Stimulated activated CD4-positive, alpha-beta T cell treated with anti-CD3 and anti-CD28 coated beads, Interleukin-4, amount 100 ng/mL, for 1 hour (primary cell): ENCODE measurements at regions not wholly inside any gene's neighbourhood (a gene's known extent, or its start where the extent isn't known, plus 50 kb on each side); places are given as distances from the start of the nearest gene placed in this dataset.
"Not testable (repeated sequence)": the region's sequence is repeated elsewhere in the genome, so short reads cannot be mapped to it uniquely, and the experiment has no call there.

Source experiments
- DNase-seq: peaks from one replicate; pipeline ENCODE4 v3.0.0-alpha.2; 2020

- DNase-seq, result no peak
These were observed 290.0 kb downstream of the KCTD12 start for GRCh38 chr13:76596216-76596615.

GRCh38 chr13:76594435-76594834, 291.8 kb downstream of the KCTD12 start:
- no peak for DNase-seq

- DNase-seq, result no peak
These were observed 299.4 kb downstream of the KCTD12 start for GRCh38 chr13:76586842-76587241.

- no peak for DNase-seq
These were observed 306.5 kb downstream of the KCTD12 start for GRCh38 chr13:76579701-76580100.

- DNase-seq, result not testable (repeated sequence)
These were observed 310.6 kb downstream of the KCTD12 start for GRCh38 chr13:76575634-76576033.

- DNase-seq, result no peak
These were observed 315.7 kb downstream of the KCTD12 start for GRCh38 chr13:76570510-76570971.

GRCh38 chr13:76556627-76557026, 329.6 kb downstream of the KCTD12 start:
- DNase-seq, result no peak

- no peak for DNase-seq
These were observed 333.4 kb downstream of the KCTD12 start for GRCh38 chr13:76552807-76553206.

- DNase-seq, result no peak
These were observed 334.0 kb downstream of the KCTD12 start for GRCh38 chr13:76552041-76552772.

- DNase-seq, result no peak
These were observed 344.0 kb downstream of the KCTD12 start for GRCh38 chr13:76542176-76542575.

GRCh38 chr13:76538004-76538403, 348.2 kb downstream of the KCTD12 start:
- no peak for DNase-seq

- no peak for DNase-seq
These were observed 353.0 kb downstream of the KCTD12 start for GRCh38 chr13:76533251-76533650.

- no peak for DNase-seq
These were observed 359.2 kb downstream of the KCTD12 start for GRCh38 chr13:76527041-76527440.

GRCh38 chr13:76523740-76524340, 362.4 kb downstream of the KCTD12 start:
- no peak for DNase-seq

GRCh38 chr13:76522083-76522755, 364.0 kb downstream of the KCTD12 start:
- DNase-seq, result no peak

GRCh38 chr13:76519685-76520084, 366.5 kb downstream of the KCTD12 start:
- no peak for DNase-seq

- DNase-seq, result no peak
These were observed 369.6 kb downstream of the KCTD12 start for GRCh38 chr13:76516586-76516985.

GRCh38 chr13:76516013-76516412, 370.2 kb downstream of the KCTD12 start:
- no peak for DNase-seq

- DNase-seq, result no peak
These were observed 373.5 kb downstream of the KCTD12 start for GRCh38 chr13:76512721-76513145.

GRCh38 chr13:76505437-76505836, 380.8 kb downstream of the KCTD12 start:
- no peak for DNase-seq

- DNase-seq, result no peak
These were observed 382.4 kb downstream of the KCTD12 start for GRCh38 chr13:76503766-76504165.

GRCh38 chr13:76503291-76503690, 382.9 kb downstream of the KCTD12 start:
- no peak for DNase-seq

- no peak for DNase-seq
These were observed 385.3 kb downstream of the KCTD12 start for GRCh38 chr13:76500894-76501293.

GRCh38 chr13:76499891-76500290, 386.3 kb downstream of the KCTD12 start:
- no peak for DNase-seq
